CD4-positive, alpha-beta T cell treated with Interferon gamma for 1 hour (primary cell): ENCODE measurements at regions not wholly inside any gene's neighbourhood (a gene's known extent, or its start where the extent isn't known, plus 50 kb on each side); places are given as distances from the start of the nearest gene placed in this dataset.

Experiments
- DNase-seq: peaks from one replicate; pipeline ENCODE4 v3.0.0-alpha.2; 2020

DNA sequence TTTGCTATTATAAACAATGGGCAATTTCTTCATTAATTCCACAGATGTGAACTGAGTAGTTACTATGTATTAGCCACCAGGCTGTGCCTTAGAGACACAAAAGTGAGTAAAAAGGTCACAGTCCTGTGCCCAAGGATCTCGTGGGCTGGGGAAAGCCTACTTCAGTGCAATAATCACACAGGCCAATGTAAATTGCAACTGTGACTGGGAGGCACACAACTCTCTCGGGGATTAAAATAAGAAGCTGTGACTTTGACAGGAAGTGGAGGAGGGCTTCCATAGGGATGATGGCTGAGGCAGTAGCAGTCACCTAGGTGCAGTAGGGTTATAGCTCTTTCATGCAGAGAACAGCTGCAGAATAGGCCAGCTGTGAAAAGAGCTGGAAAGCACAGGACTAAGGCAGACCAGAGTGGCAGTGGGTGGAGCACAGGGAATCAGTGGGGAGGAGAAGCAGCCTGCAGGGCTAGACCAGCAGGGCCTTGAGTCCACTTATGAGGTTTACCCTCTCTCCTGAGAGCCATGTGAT lies 121.9 kb downstream of the MAB21L3 start:
- DNase-seq = peak; percentile 6

DNA sequence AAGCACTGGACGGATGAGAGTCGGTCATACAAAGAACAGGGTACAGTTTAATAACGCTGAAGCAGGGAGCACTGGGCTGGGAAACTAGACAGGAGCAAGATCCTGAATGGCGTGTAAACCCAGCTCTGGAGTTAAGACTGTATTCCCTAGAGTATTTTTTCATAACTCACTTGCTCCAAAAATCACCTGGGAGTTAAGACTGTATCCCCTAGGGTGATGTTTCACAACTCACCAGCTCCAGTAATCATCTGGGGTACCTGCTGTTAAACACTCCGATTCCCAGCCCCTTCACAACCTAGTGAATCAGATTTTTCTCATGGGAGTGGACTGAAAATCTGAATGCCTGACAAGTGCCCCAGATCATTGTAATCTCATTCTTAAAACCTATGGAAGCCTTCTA lies 123.2 kb downstream of the MAB21L3 start:
- DNase-seq = no peak

DNA sequence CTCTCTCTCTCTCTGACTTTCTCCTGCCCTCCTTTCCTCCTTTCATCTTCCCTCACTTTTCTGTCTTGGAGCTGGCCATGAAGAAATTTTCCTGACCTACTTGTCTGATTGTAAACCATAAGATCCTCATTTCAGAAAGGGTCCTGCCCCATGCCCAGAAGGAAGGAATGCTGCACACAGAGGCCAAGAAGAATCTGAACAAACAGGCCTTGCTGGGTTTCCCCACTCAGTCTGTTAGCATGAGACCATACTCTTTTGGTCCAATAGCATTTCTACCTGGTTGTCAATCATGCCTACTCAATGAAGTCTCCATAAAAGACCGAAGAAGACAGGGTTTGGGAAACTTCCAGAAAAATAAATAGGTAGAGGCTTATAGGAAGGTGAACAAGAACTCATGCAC lies 128.7 kb downstream of the MAB21L3 start:
- DNase-seq = no peak

DNA sequence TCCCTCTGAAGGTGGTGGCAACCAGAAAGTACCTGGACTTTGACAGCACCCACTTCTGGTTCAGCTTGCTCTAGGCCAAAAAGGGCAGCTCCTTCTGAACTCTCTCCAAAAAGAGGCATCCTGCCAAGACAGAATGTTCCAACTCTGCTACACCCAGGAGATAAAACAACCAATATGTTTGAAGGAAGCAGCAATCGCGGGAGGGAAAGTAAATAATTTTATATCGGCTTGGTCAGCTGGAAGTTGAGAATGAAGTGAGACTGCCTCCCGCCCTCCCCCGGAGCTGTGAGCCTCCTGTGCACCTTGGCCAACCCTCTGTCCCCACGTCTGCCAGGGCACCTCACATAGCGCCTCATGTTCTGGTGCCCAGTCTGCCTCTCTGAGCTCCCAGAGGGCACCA lies 130.3 kb upstream of the ATP1A1 start:
- no peak for DNase-seq

DNA sequence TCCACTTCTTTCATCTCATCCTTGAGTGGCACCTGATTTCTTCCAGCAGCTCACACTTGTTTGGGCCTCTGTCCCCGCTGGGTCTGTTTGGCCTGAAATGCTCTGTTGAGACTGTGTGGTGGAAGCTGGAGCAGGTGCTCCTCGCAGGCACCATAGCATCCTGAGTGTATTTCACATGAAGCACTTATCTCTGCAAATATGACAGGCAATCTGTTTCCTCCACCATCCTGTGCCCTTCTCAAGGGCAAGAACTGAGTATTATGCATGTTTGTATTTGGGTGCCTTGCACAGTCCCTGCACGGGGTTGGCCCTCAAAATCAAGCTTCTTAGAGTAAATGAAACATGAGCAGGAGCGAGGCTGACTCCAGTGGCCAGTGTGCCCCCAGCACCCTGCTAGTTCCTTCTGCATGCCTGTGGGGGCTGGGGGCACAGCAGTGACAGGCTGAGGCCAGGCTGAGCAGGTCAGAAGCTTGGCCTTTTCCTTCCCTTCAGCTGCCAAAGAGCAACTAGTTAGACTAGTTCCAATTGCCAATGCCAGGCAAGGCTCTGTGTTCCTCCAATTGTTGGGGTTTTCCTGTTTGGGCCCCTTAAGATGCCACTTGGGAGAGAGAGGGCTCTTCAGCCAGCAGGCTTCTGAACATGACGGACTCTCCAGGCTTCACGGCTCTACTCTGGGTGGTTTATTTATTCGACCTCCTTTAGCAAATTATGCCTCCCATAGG lies 129.6 kb upstream of the ATP1A1 start:
- no peak for DNase-seq

DNA sequence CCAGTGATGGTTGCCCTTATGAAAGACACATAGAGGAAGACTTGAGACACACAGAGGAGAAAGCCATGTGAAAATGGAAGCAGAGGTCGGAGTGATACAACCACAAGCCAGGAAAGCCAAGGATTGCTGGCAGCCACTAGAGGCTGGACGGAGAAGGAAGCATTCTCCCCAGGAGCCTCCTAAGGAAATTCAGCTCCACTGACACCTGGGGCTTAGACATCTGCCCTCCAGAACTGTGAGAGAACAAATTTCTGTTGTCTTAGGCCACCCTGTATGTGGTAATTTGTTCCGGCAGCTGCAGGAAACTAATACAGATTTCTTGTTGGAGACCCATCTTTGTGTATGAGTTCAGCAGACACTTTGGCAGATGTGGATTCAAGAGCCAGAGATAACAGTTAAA lies 126.9 kb upstream of the ATP1A1 start:
- DNase-seq = no peak

DNA sequence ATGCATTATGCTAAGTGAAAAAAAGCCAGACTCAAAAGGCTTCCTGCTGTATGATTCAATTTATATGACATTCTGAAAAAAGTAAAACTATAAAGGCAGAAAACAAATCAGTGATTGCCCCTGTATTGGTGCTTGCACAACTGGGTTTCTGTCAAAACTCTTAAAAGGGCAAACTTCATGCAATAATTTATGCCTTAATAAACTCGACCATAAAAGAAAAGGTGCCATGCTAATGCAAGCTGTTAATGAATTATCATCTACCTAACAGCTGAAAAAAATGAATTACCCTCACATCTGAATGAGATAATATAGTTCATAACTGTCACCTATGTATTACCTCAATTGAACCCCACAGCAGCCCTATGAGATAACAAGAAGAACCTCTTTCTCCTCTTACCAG lies 120.8 kb upstream of the ATP1A1 start:
- no peak for DNase-seq

DNA sequence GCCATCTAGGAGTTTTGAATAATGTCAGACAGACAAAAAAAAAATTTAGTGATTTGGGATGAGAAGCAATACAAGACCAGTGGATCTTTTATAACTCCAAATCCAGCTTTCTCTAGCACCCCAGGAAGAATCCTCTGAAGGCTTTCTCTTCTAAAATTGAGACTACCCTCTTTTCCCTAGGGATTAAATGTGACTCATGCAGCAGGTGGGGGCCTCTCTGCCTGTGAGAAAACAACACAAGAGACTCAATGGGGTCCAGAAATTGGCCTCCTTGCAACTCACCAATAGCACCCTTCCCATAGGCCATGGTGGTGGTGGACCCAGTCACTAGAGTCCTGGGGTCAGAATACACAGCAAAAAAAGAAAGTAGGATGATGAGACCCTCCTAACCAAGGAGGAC lies 120.3 kb upstream of the ATP1A1 start:
- no peak for DNase-seq

DNA sequence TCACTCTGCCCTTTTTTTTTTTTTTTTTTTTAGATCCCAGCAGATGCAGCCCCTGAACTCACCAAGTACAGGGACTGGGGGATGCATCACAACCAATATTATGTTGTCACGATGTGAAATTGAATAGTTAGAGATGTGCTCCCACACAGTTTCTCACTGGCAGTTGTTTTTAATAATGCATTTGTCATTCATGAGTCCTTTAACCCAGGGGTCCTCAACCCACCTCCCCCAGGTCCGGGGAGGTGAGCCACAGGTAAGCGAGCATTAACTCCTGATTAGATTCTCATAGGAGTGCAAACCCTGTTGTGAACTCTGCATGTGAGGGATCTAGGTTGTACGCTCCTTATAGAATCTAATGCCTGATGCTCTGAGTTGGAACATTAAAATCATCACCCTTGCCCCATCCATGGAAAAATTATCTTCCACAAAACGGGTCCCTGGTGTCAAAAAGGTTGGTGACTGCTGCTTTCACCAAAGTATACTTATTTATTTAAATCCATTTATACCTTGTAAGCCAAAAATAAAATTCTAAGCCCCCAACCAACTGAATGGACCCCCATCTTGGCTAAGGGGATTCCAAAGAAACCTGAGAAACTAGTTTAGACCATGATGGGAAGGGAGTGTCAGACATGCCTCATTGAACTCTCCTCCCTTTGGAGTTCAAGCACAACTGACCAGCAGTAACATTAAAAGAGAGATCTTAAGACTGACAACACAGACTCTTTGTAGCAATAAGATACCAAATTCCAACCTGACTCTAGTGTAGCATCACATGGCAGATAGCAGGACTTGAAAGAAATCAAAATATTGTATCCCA lies 119.3 kb upstream of the ATP1A1 start:
- no peak for DNase-seq

DNA sequence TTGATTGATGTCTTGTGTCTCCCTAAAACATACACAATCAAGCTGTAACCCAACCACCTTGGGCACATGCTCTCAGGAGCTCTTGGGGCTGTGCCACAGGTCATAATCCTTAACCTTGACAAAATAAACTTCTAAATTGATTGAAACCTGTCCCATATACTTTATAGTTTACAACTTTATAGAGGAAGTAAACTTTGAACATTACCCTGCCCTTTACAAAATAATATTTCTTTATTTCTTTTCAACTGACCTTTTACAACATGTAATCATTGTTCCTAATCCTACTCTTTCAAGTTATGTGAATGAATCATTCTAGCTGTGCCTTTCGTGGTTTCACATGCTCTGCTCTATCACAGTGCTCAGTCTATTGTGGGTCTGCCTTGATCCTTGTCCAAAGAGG lies 118.3 kb upstream of the ATP1A1 start:
- no peak for DNase-seq

DNA sequence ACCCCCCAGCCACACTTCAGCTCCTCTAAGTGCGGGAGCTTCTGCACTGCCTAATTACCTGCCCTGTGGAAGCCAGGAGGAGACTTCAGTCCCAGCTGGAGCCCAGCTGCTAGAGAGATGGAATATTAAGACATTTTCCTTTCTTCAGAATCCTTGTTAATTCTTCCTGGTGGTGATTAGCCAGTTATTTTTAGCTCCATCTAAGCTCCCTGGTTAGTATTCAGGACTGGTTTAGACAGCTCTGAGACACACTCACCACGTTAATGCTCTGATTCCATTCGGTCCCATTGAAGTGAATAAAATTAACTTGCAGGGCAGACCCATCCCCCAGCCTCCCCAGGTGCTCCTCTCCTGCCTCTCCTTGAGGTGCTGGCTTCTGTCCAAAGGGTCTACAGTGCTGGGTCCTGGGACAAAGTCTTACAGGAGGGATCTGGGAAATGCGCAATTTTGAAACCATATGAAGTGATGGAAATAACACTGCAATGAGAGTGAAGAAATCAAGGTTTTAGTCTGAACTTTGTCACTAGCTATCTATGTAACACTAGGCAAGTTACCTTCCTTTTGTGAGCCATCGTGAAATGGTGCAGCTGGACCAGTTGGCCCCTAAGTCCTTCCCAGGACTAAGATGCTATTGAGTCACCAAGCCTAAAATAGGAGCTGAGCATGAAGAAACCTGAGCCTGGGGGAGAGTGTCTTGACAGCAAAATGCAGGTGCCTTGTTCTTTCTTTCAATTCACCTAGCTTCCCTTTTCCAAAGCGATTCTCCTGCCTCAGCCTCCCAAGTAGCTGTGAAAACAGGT lies 117.4 kb upstream of the ATP1A1 start:
- no peak for DNase-seq

DNA sequence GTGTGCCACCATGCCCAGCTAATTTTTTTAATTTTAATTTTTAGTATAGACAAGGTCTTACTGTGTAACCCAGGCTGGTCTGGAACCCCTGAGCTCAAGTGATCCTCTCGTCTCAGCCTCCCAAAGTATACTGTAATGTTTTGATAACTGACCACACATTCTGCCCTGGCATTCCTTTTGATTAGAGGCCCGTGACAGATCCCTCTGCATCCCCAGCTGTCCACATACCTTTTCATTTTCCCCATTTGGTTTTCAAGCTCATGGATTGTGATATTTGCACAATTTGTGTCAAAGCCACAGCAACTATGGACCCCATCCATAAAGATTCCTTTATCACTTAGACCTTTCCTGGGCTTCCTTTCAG lies 116.8 kb upstream of the ATP1A1 start:
- DNase-seq = no peak

DNA sequence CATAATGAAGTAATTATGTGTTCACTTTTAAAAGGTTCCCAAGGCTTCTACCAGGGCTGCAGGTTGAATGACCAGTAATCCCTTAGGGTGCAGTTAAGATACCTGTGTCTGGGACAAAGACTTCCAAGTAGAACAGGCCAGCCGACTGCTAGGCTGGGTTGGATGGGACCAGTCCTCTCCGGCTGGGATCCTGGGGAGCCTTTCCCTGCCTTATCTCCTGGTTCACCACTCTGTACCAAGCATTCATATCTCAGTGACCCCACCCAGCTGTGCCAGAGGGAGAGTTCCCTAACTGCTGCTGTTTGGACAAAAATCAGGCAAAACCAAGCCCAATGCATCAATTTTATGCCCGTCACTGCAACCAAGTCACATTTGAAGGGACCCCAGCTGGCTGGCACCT lies 116.2 kb upstream of the ATP1A1 start:
- DNase-seq = no peak

DNA sequence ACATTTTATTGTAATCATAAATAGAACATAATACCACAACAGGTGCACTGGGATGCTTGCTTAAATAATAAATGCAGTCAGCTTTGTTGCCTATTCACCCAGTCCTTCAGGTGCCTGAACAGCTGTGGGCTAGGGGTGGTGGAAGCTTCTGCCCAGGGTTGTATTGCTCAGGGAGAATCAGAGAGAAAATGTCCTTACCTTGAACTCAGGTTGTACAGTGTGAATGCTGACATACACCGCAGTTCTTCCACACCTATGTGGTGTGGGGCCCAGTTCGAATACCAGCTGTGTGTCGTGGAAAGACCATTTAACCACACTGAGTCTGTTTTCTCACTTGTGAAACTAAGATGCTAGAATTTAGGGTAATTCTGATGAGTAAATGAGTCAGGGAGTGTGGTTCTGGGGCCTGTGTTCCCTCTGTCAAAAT lies 115.7 kb upstream of the ATP1A1 start:
- no peak for DNase-seq

DNA sequence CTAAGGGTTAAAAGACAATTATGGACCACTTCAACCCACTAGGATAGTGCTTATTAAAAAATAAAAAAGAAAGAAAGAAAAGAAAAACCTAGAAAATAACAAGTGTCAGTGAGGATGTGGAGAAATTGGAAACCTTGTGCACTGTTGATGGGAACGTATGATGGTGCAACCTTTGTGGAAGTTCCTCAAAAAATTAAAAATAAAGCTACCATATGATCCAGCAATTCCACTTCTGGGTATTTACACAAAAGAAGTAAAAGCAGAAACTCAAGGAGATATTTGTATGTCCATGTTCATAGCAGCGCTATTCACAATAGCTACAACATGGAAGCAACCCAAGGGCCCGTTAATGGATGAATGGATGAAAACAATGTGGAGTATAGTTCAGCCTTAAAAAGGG lies 115.2 kb upstream of the ATP1A1 start:
- DNase-seq = no peak

DNA sequence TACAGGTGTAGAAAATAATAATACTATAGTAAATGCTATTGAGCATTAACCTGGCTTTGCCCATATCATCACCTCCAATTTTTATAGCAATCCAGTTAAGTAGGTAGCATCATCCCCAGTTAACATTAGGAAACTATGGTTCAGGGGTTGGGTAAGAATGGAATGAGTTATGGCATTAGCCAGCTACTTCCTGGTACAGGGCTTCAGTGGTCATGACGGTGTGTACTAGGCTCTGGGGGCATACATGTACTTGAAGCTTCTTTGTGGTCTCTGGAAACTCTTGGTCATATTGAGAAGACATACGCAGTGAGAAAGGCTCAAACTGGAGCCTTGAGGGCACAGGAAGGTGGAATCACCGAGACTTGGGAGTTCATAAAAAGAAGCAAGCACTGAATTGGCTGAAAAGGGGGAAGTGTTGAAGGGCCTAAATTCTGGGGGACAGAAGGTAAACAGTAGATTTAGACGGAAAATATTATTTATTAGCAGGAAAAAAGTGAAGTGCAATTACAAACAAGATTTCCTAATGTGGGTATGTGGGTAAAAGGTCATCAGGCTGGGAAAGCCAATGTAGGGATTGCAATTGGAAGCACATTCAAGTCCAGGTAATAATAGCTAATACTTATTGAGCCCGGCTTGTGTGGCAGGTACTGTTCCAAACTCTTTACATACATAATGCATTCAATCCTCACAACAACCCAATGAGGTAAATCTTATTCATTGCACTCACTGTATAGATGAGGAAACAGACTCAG lies 114.2 kb upstream of the ATP1A1 start:
- DNase-seq = no peak

DNA sequence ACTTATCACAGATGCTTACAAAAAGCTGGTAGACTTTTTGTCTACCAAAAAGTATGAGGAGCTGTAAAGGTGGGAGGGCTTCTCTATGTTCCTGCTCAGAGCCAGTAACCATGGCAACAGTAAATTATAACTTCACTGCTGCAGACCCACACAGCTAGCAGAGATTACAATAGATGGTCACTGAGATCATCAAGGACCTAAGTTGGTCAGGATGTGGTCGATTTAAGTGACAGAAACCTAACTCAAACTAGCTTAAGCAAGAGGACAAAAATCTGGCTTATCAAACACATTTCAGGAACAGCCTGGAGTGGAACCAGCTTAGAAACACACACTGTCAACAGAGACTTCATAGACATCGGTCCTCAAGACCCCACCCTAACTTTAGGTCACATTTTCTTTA lies 113.4 kb upstream of the ATP1A1 start:
- no peak for DNase-seq

DNA sequence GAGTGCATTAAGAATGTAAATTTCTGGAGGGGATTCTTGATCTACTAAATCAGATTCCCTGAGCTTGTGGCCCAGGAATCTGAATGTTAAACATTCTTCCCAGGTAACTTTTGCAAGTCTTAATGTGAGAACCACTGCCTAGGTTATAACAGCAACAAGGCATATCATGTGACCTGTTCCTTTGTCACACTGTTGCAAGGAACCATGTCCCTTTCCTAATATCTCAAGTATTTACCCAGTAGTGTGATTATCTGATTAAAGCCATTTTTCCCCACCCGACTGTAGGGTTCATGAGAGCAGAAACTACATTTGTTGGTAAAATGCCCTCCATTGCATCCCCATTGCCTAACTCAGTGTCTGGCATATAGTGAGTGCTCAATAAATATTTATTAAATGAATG lies 112.9 kb upstream of the ATP1A1 start:
- DNase-seq = no peak

DNA sequence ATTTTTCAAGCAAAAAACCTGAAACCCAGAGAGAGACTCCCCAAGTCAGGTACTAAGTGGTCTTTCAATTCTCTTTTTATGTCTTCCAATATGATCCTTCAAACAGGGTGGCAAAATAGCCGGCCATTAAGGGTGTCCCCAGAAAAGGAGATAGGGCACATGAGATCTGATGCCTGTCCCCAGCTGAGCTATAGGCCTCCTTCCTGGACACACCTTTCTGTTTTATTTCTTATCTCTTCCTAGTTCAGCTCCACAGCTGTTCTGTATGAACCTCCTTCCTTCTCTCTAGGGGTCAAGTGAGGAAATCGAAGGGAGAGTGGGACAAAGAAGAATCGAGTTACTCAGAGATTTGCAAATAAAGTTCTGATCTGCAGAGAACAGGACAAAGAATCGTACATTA lies 112.4 kb upstream of the ATP1A1 start:
- DNase-seq = no peak

DNA sequence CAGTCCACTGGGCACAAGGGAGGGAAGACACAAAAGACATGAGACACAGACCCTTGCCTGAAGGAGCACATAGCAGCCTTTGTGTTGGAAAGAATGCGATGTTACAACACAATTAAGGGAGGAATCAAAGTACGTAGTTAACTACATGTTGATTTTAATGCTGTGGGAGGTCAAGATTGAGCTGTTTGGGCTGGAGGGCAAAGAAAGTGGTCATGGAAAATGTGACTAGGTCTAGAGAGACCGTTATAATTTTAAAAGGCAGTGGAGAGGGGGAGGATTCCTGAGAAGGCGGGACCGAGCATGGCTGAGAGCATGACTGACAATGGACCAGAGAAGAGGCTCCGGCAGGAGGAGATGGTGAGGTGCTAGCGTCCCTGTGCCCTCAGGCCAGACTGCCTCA lies 111.8 kb upstream of the ATP1A1 start:
- no peak for DNase-seq

DNA sequence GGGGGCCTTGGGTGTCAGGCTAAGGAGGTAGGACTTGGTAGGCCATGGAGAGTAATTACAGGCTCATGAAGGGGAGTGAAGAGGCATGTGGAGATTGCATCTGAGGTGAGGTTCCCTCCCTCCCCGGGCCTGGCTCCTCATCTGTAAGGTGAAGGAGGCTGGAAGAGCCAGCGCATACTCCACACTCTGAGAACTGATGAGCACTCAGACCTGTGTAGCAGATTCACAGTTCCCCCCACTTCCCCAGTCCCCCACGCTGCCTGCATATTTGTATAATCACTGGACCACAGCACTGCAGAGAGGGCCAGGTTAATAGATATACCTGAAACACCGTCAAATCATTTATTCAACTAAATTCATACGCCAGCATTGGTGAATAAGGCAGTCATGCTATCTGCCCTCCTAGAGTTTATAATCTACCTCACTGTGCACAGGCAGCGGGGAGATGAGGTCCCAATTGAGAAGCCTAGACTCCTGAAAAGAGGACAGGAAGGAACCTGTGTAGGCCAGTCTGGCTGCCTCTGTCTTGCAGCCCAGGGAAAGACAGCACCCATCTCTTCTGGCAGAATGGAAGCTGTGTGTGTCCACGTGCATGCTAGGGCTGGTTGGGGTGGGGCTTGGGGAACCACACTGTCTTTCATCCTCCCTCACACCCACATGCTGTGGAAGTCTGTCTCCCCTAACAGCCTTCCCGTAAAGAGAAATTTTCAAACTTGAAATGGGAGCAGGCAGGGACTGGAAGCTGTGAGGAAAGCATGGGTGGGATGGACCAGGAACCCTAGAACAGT lies 110.6 kb upstream of the ATP1A1 start:
- DNase-seq = no peak

DNA sequence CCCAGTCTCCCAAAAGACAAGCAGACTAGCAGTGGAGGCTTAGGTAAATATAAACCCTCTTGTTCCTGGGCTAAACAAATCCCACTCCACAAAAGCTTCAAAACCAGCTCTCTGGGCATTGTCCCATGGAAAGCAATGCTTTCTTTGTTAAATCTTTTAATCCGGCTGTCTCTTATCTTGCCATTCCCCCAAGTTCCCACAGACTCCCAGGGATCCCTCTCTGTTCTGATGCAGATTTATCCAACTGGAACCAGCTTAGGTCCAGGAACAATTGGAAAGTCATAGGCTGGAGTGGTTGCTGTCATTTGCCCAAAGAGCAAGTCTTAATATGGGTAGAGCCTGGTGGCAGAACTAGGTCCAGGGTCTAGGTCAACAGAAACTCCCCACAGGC lies 110.1 kb upstream of the ATP1A1 start:
- DNase-seq = no peak
